OCI-LY7 (cell line): ENCODE measurements at regions not wholly inside any gene's neighbourhood (a gene's known extent, or its start where the extent isn't known, plus 50 kb on each side); places are given as distances from the start of the nearest gene placed in this dataset.

ENCODE experiments used
- BruUV-seq: library from RNA; stranded (reverse); fragments of 400-500 nt; replicated peaks from 2 replicates; lab custom pipeline; 2021; lab: Mats Ljungman, UMichigan
- CTCF ChIA-PET: fragments of 300-600 bp; sonication (Branson Sonifier 250); formaldehyde crosslinking; loops from one replicate; lab custom pipeline; 2022; ENCODE audit warnings: antibody characterized with exemption; ENCODE audit not compliant: unreplicated experiment; lab: Charles Lee
- POLR2A ChIA-PET: fragments of 300-600 bp; sonication (Branson Sonifier 250); formaldehyde crosslinking; loops from one replicate; lab custom pipeline; 2022; ENCODE audit warnings: antibody characterized with exemption; lab: Charles Lee
- DNase-seq: peaks from one replicate; pipeline ENCODE4 v3.0.0-alpha.2; 2015; ENCODE audit warnings: low spot score
- H2AFZ ChIP-seq: fragments of 200-600 bp; sonication (generic), shearing (Covaris generic); 2 replicates; pipeline ENCODE4 v1.6.1; 2014; ENCODE audit warnings: mild to moderate bottlenecking, antibody characterized with exemption, low read length, moderate library complexity
- H3K27ac ChIP-seq: fragments of 200-600 bp; sonication (generic); 2 replicates; pipeline ENCODE4 v1.5.1; 2014; ENCODE audit warnings: mixed run types, low read depth, mild to moderate bottlenecking, moderate library complexity, low read length, inconsistent platforms; ENCODE audit not compliant: poor library complexity, severe bottlenecking
- H3K36me3 ChIP-seq: fragments of 200-600 bp; sonication (generic); 2 replicates; pipeline ENCODE4 v1.6.1; 2014; ENCODE audit warnings: mild to moderate bottlenecking, antibody characterized with exemption, low read length, moderate library complexity, mixed read lengths; ENCODE audit not compliant: insufficient read depth
- H3K4me1 ChIP-seq: fragments of 200-600 bp; sonication (generic); 2 replicates; pipeline ENCODE4 v1.5.1; 2014; ENCODE audit warnings: mild to moderate bottlenecking, low read length; ENCODE audit not compliant: insufficient read depth, poor library complexity, severe bottlenecking
- H3K4me2 ChIP-seq: fragments of 200-600 bp; sonication (generic); 2 replicates; pipeline ENCODE4 v1.6.1; 2014; ENCODE audit warnings: mild to moderate bottlenecking, low read length
- H3K4me3 ChIP-seq: fragments of 200-600 bp; sonication (generic); 2 replicates; pipeline ENCODE4 v1.5.1; 2014; ENCODE audit warnings: mild to moderate bottlenecking, low read depth, low read length; ENCODE audit not compliant: poor library complexity, severe bottlenecking
- H3K79me2 ChIP-seq: fragments of 200-600 bp; sonication (generic); 2 replicates; pipeline ENCODE4 v1.6.1; 2016; ENCODE audit warnings: low read depth, mild to moderate bottlenecking, low read length, moderate library complexity, mixed read lengths; ENCODE audit not compliant: insufficient read depth
- H3K9me2 ChIP-seq: fragments of 200-600 bp; sonication (generic); 2 replicates; pipeline ENCODE4 v1.6.1; 2016; ENCODE audit warnings: mild to moderate bottlenecking, low read length, mixed read lengths; ENCODE audit not compliant: insufficient read depth
- H3K9me3 ChIP-seq: fragments of 200-600 bp; sonication (generic); 2 replicates; pipeline ENCODE4 v1.6.1; 2014; ENCODE audit warnings: mild to moderate bottlenecking, mixed run types, low read length, mixed read lengths
- H4K20me1 ChIP-seq: fragments of 200-600 bp; sonication (generic); 2 replicates; pipeline ENCODE4 v1.6.1; 2014; ENCODE audit warnings: mild to moderate bottlenecking, antibody characterized with exemption, low read length, moderate library complexity, mixed read lengths; ENCODE audit not compliant: insufficient read depth
- CTCF ChIP-seq: fragments of 200-600 bp; sonication (generic); conservative IDR thresholded peaks from 2 replicates; pipeline ENCODE4 v1.5.1; 2014; ENCODE audit warnings: mild to moderate bottlenecking, antibody characterized with exemption, low read length, moderate library complexity, mixed read lengths
- EZH2phosphoT487 ChIP-seq: fragments of 200-600 bp; sonication (generic); IDR thresholded peaks from 2 replicates; pipeline ENCODE4 v1.6.1; 2018; ENCODE audit warnings: low read depth, borderline replicate concordance, mild to moderate bottlenecking, mixed run types, antibody characterized with exemption, low read length, moderate library complexity, mixed read lengths
- intact Hi-C: fragments of 100-400 bp; cut with micrococcal nuclease; formaldehyde crosslinking; loops from one replicate; pipeline ENCODE4 v1.10.0; 2022; ENCODE audit not compliant: unreplicated experiment

- Histone ChIP-seq H3K4me3 (no peak overlapping the region), H3K36me3 (no peaks in the 10 kb centered on the region), H4K20me1 (no peaks in the 10 kb centered on the region), H3K79me2 (no peaks in the 10 kb centered on the region), H3K9me2 (no peaks in the 10 kb centered on the region), H3K4me2 (no peak overlapping the region), H3K27ac (no peak overlapping the region), H3K4me1 (no peaks in the 10 kb centered on the region), H3K9me3 (no peaks in the 10 kb centered on the region), H2AFZ (no peak overlapping the region)
- BruUV-seq: no TSS peak
- DNase-seq: no peak
- TF ChIP-seq EZH2phosphoT487: no peak
- TF ChIP-seq CTCF: no peak
- intact Hi-C loops: no loop called here
- ChIA-PET CTCF (no interaction called here), POLR2A (no interaction called here)
Measured at GRCh38 chrY:16486696-16487215, 1393.3 kb downstream of the CDY2B start.

- intact Hi-C loops: no loop called here
- no TSS peak for BruUV-seq
- POLR2A ChIA-PET: no interaction called here
Measured at GRCh38 chrY:16480031-16480430, 1400.0 kb downstream of the CDY2B start.

More at GRCh38 chrY:16480031-16480430, 1400.0 kb downstream of the CDY2B start:
- no peak overlapping the region for H3K4me2 ChIP-seq
- no peaks in the 10 kb centered on the region for H3K36me3 ChIP-seq
- DNase-seq: no peak
- H3K9me3 ChIP-seq: no peaks in the 10 kb centered on the region
- no peaks in the 10 kb centered on the region for H3K4me1 ChIP-seq
- H4K20me1 ChIP-seq: no peaks in the 10 kb centered on the region
- CTCF ChIA-PET: no interaction called here
- no peak for TF ChIP-seq EZH2phosphoT487
- no peak for TF ChIP-seq CTCF
- H2AFZ ChIP-seq: no peak overlapping the region
- no peaks in the 10 kb centered on the region for H3K79me2 ChIP-seq
- H3K27ac ChIP-seq: no peak overlapping the region
- no peaks in the 10 kb centered on the region for H3K9me2 ChIP-seq
- H3K4me3 ChIP-seq: no peak overlapping the region
